ENCODE measurements at regions not wholly inside any gene's neighbourhood (a gene's known extent, or its start where the extent isn't known, plus 50 kb on each side); places are given as distances from the start of the nearest gene placed in this dataset.

GRCh38 chr20:52010541-52010940, 181.0 kb downstream of the ZFP64 start:
- intact Hi-C loops (cut with DNase I; ENCODE audit: low total_unique reads) (no loop called here), in situ Hi-C loops (cut with MboI; ENCODE audit: low sequenced_read_pairs in 4 of 4) (no loop called here)
- ATAC-seq (no peak), DNase-seq (no peak)
- Histone ChIP-seq H3K27me3 (no peaks in the 10 kb centered on the region), H3K4me3 (no peak overlapping the region), H3K9me3 (peaks cover 0 to 4% (median 0%) of the 10 kb centered on the region in 3 donors), H3K4me1 (no peaks in the 10 kb centered on the region), H3K27ac (no peak overlapping the region), H3K36me3 (no peaks in the 10 kb centered on the region)
- no peak for TF ChIP-seq POLR2A (IDR thresholded peaks at IDR 0.05)
- TF ChIP-seq CTCF (IDR thresholded peaks at IDR 0.05 in 4 of 5, conservative IDR thresholded peaks at IDR 0.05 in 1 of 5) = no peak

GRCh38 chr20:52008874-52009273, 182.7 kb downstream of the ZFP64 start:
- H3K4me1 ChIP-seq = no peaks in the 10 kb centered on the region
- in situ Hi-C loops (cut with MboI; ENCODE audit: low sequenced_read_pairs in 4 of 4) = no loop called here

DNA sequence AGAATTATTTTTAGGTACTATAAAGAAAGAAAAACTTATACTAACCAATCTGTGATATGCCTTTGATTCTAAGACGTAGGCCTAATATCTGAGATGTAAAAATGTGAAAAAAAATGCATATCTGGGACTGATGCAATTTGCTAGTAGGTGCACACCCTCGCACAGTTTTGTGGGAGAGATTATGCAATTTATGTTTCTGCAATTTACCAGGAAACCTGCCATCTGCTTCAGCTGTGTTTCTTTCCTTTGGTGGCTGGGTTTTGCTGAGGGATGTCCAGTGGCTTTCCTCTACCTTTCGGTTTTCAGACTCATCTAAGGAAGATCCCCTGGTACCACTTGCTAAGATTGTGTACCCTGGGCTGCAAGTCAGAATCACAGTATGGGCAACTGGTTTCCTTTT, 186.9 kb downstream of the ZFP64 start:
- no peak for DNase-seq
- no peak overlapping the region for H3K4me3 ChIP-seq
- no peaks in the 10 kb centered on the region for H3K36me3 ChIP-seq
- in situ Hi-C loops (cut with MboI; ENCODE audit: low sequenced_read_pairs in 4 of 4) (no loop called here), intact Hi-C loops (cut with DNase I; ENCODE audit: low total_unique reads) (no loop called here)
- no peak overlapping the region for H3K27ac ChIP-seq
- no peaks in the 10 kb centered on the region for H3K9me3 ChIP-seq
- H3K4me1 ChIP-seq = no peaks in the 10 kb centered on the region
- no peak for TF ChIP-seq POLR2A (IDR thresholded peaks at IDR 0.05)
- TF ChIP-seq CTCF (IDR thresholded peaks at IDR 0.05 in 4 of 5, conservative IDR thresholded peaks at IDR 0.05 in 1 of 5) = no peak
- H3K27me3 ChIP-seq = no peaks in the 10 kb centered on the region
- no peak for ATAC-seq

More at GRCh38 chr20:52008874-52009273, 182.7 kb downstream of the ZFP64 start:
- no peak overlapping the region for H3K4me3 ChIP-seq
- no peak for DNase-seq
- H3K27me3 ChIP-seq = no peaks in the 10 kb centered on the region
- H3K9me3 ChIP-seq = peaks cover 0 to 4% (median 0%) of the 10 kb centered on the region in 3 donors
- intact Hi-C loops (cut with DNase I; ENCODE audit: low total_unique reads) = no loop called here
- H3K27ac ChIP-seq = no peak overlapping the region
- H3K36me3 ChIP-seq = no peaks in the 10 kb centered on the region
- TF ChIP-seq POLR2A (IDR thresholded peaks at IDR 0.05) = no peak
- TF ChIP-seq CTCF (IDR thresholded peaks at IDR 0.05 in 4 of 5, conservative IDR thresholded peaks at IDR 0.05 in 1 of 5) = no peak
- no peak for ATAC-seq

- intact Hi-C loops (cut with DNase I; ENCODE audit: low total_unique reads) = no loop called here
- Histone ChIP-seq H3K27me3 (no peaks in the 10 kb centered on the region), H3K27ac (no peak overlapping the region), H3K9me3 (no peaks in the 10 kb centered on the region), H3K36me3 (no peaks in the 10 kb centered on the region), H3K4me3 (no peak overlapping the region), H3K4me1 (no peaks in the 10 kb centered on the region)
- in situ Hi-C loops (cut with MboI; ENCODE audit: low sequenced_read_pairs in 4 of 4) = no loop called here
- no peak for TF ChIP-seq CTCF (IDR thresholded peaks at IDR 0.05 in 4 of 5, conservative IDR thresholded peaks at IDR 0.05 in 1 of 5)
- TF ChIP-seq POLR2A (IDR thresholded peaks at IDR 0.05) = no peak
- DNase-seq = no peak
- no peak for ATAC-seq
Observed at GRCh38 chr20:52004018-52004417, 187.6 kb downstream of the ZFP64 start.

DNA sequence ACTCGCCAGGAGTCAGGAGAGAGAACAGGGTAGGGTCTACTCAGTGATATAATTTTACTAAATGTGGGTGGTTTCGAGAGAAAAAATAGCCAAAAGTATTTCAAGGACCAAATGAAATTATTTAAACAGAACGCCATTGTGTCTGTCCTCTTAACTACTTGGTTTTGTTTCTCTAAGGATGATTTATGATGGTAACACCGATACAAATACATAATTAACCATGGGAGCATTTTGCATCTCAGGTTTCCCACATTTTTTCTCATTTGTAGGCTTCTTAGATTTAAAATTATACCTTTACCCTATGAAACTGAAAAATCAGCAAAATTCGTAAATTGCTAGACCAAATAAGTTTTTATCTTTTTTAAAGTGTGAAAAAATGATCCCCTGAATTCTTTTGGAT, 188.2 kb downstream of the ZFP64 start:
- DNase-seq (no peak), ATAC-seq (no peak)
- Histone ChIP-seq H3K27ac (no peak overlapping the region), H3K4me1 (no peaks in the 10 kb centered on the region), H3K36me3 (no peaks in the 10 kb centered on the region), H3K4me3 (no peak overlapping the region), H3K27me3 (no peaks in the 10 kb centered on the region), H3K9me3 (no peaks in the 10 kb centered on the region)
- intact Hi-C loops (cut with DNase I; ENCODE audit: low total_unique reads) (no loop called here), in situ Hi-C loops (cut with MboI; ENCODE audit: low sequenced_read_pairs in 4 of 4) (no loop called here)
- TF ChIP-seq CTCF (IDR thresholded peaks at IDR 0.05 in 4 of 5, conservative IDR thresholded peaks at IDR 0.05 in 1 of 5) (no peak), POLR2A (IDR thresholded peaks at IDR 0.05) (no peak)
